SK-N-SH (cell line): ENCODE measurements at regions not wholly inside any gene's neighbourhood (a gene's known extent, or its start where the extent isn't known, plus 50 kb on each side); places are given as distances from the start of the nearest gene placed in this dataset.
"Not testable (repeated sequence)": the region's sequence is repeated elsewhere in the genome, so short reads cannot be mapped to it uniquely, and the experiment has no call there.

Source experiments
- CTCF ChIA-PET: fragments of 300-600, 350-600 bp; formaldehyde crosslinking; extraction: SDS; loops from one replicate; lab custom pipeline; 2021; lab: Yijun Ruan, JAX
- POLR2A ChIA-PET: fragments of 350-600 bp; sonication (Branson Sonifier 250); formaldehyde crosslinking; extraction: SDS; loops from one replicate; lab custom pipeline; 2020; ENCODE audit warnings: antibody characterized with exemption, inconsistent platforms; lab: Yijun Ruan, JAX
- DNase-seq: peaks from one replicate; pipeline ENCODE4 v3.0.0; 2012
- H2AFZ ChIP-seq: fragments of 200-600 bp; sonication (generic); 2 replicates; pipeline ENCODE4 v1.8.1; 2016; ENCODE audit warnings: antibody characterized with exemption, mild to moderate bottlenecking, low read depth
- H3F3A ChIP-seq: fragments of 200-600 bp; sonication (generic); replicated peaks from 2 replicates; pipeline ENCODE3; 2016; ENCODE audit warnings: antibody characterized with exemption, mild to moderate bottlenecking; ENCODE audit not compliant: insufficient read depth
- H3K27ac ChIP-seq, 2 experiments: fragments of 200-500 bp in 1 of 2; fragments of 200-600 bp in 1 of 2; sonication (Bioruptor generic) in 1 of 2; sonication (generic), shearing (Covaris generic) in 1 of 2; 2 replicates each; pipeline versions ENCODE4 v1.5.1 to v1.6.1; 2014 to 2016; ENCODE audit warnings: low read depth in 2 of 2, inconsistent platforms in 1 of 2, low read length in 1 of 2, mild to moderate bottlenecking in 1 of 2, mixed read lengths in 1 of 2
- H3K27me3 ChIP-seq: fragments of 200-600 bp; sonication (generic), shearing (Covaris generic); 2 replicates; pipeline ENCODE4 v1.6.1; 2016; ENCODE audit warnings: mixed run types; ENCODE audit not compliant: insufficient read depth
- H3K36me3 ChIP-seq, 2 experiments: fragments of 200-500 bp in 1 of 2; fragments of 200-600 bp in 1 of 2; sonication (Bioruptor generic) in 1 of 2; sonication (generic) in 1 of 2; replicated peaks in 1 of 2; 2 replicates each; pipeline versions ENCODE3 to v1.5.1; 2014 to 2016; ENCODE audit warnings: low read length in 1 of 2, mild to moderate bottlenecking in 1 of 2; ENCODE audit not compliant: insufficient read depth in 2 of 2, control insufficient read depth in 1 of 2
- H3K4me1 ChIP-seq, 2 experiments: fragments of 200-500 bp in 1 of 2; fragments of 200-600 bp in 1 of 2; sonication (Bioruptor generic) in 1 of 2; sonication (generic), shearing (Covaris generic) in 1 of 2; 2 replicates each; pipeline versions ENCODE4 v1.5.1 to v1.6.1; 2014 to 2016; ENCODE audit warnings: low read depth in 1 of 2, low read length in 1 of 2, mixed run types in 1 of 2; ENCODE audit not compliant: insufficient read depth in 2 of 2, control insufficient read depth in 1 of 2
- H3K4me2 ChIP-seq: fragments of 200-600 bp; sonication (generic), shearing (Covaris generic); 2 replicates; pipeline ENCODE4 v1.6.1; 2017; ENCODE audit warnings: mixed run types
- H3K4me3 ChIP-seq, 2 experiments: fragments of 200-500 bp in 1 of 2; fragments of 200-600 bp in 1 of 2; sonication (Bioruptor generic) in 1 of 2; sonication (generic), shearing (Covaris generic) in 1 of 2; 2 replicates each; pipeline versions ENCODE4 v1.5.1 to v1.8.1; 2014 to 2016; ENCODE audit warnings: low read depth in 2 of 2, inconsistent platforms in 1 of 2, low read length in 1 of 2, mild to moderate bottlenecking in 1 of 2, mixed read lengths in 1 of 2, moderate library complexity in 1 of 2
- H3K79me2 ChIP-seq: fragments of 200-600 bp; sonication (generic); 2 replicates; pipeline ENCODE4 v1.8.1; 2017; ENCODE audit warnings: mild to moderate bottlenecking; ENCODE audit not compliant: insufficient read depth
- H3K9ac ChIP-seq: fragments of 200-600 bp; sonication (generic); 2 replicates; pipeline ENCODE4 v1.6.1; 2017; ENCODE audit warnings: mixed run types
- H3K9me2 ChIP-seq: fragments of 200-600 bp; sonication (generic); 2 replicates; pipeline ENCODE4 v1.6.1; 2017; ENCODE audit warnings: mixed run types
- H3K9me3 ChIP-seq: fragments of 200-600 bp; sonication (generic); 2 replicates; pipeline ENCODE4 v1.6.1; 2017; ENCODE audit warnings: mixed run types, mild to moderate bottlenecking, moderate library complexity
- H4K20me1 ChIP-seq: fragments of 200-600 bp; sonication (generic); 2 replicates; pipeline ENCODE4 v1.6.1; 2017; ENCODE audit warnings: mild to moderate bottlenecking, mixed run types; ENCODE audit not compliant: insufficient read depth
- CHD2 ChIP-seq: fragments of 150-350 bp; IDR thresholded peaks from 2 replicates; pipeline ENCODE4 v1.6.1; 2018; ENCODE audit warnings: low read length; ENCODE audit not compliant: partially characterized antibody
- EP300 ChIP-seq, 2 experiments: IDR thresholded peaks; 2 replicates each; pipeline versions ENCODE4 v1.4.0 to v1.6.1; 2012; ENCODE audit warnings: borderline replicate concordance in 1 of 2, low read depth in 1 of 2, low read length in 1 of 2
- FOSL2 ChIP-seq: IDR thresholded peaks from 2 replicates; pipeline ENCODE4 v1.4.0; 2012; ENCODE audit warnings: low read depth, mild to moderate bottlenecking, moderate library complexity, borderline replicate concordance
- FOXJ3 ChIP-seq: sonication (generic); formaldehyde crosslinking; IDR thresholded peaks from 2 replicates; pipeline ENCODE4 v1.5.1; 2020; ENCODE audit warnings: mild to moderate bottlenecking, missing genetic modification reagents
- GABPA ChIP-seq: IDR thresholded peaks from 2 replicates; pipeline ENCODE4 v1.4.0; 2012; ENCODE audit warnings: low read depth, mild to moderate bottlenecking
- GATA2 ChIP-seq: sonication (generic); formaldehyde crosslinking; IDR thresholded peaks from 2 replicates; pipeline ENCODE4 v1.5.0; 2020; ENCODE audit warnings: mild to moderate bottlenecking, missing genetic modification reagents
- IRF3 ChIP-seq: fragments of 150-350 bp; IDR thresholded peaks from 2 replicates; pipeline ENCODE4 v1.6.1; 2016; ENCODE audit warnings: mild to moderate bottlenecking, low read depth, low read length
- JUND ChIP-seq: IDR thresholded peaks from 2 replicates; pipeline ENCODE4 v1.4.0; 2012
- MEF2A ChIP-seq: IDR thresholded peaks from 2 replicates; pipeline ENCODE4 v1.4.0; 2012; ENCODE audit warnings: low read depth, borderline replicate concordance
- RFX5 ChIP-seq: IDR thresholded peaks from 2 replicates; pipeline ENCODE4 v1.6.1; 2012; ENCODE audit warnings: mild to moderate bottlenecking, improper control_type of control experiment, low read length
- SIN3A ChIP-seq: IDR thresholded peaks from 2 replicates; pipeline ENCODE4 v1.6.1; 2012; ENCODE audit warnings: low read depth, mild to moderate bottlenecking, low read length, moderate library complexity, borderline replicate concordance
- SMC3 ChIP-seq: IDR thresholded peaks from 2 replicates; pipeline ENCODE4 v1.6.1; 2012; ENCODE audit warnings: low read depth, low read length, improper control_type of control experiment
- TAF1 ChIP-seq: IDR thresholded peaks from 2 replicates; pipeline ENCODE4 v1.6.1; 2012; ENCODE audit warnings: low read depth, mild to moderate bottlenecking, low read length, moderate library complexity, borderline replicate concordance
- TEAD4 ChIP-seq: IDR thresholded peaks from 2 replicates; pipeline ENCODE4 v1.4.0; 2012; ENCODE audit warnings: mild to moderate bottlenecking, borderline replicate concordance; ENCODE audit not compliant: insufficient read depth
- WGBS: methylation state at CpG from one replicate; pipeline ENCODE4 v1.1.6; 2017; ENCODE audit warnings: low lambda C conversion rate; 5-methylcytosine and 5-hydroxymethylcytosine counted together
- TF ChIP-seq, protein P1 (sequence below): IDR thresholded peaks from 2 replicates; pipeline ENCODE4 v1.4.0; 2012; ENCODE audit warnings: low read depth, borderline replicate concordance

- TF ChIP-seq, protein P1, sequence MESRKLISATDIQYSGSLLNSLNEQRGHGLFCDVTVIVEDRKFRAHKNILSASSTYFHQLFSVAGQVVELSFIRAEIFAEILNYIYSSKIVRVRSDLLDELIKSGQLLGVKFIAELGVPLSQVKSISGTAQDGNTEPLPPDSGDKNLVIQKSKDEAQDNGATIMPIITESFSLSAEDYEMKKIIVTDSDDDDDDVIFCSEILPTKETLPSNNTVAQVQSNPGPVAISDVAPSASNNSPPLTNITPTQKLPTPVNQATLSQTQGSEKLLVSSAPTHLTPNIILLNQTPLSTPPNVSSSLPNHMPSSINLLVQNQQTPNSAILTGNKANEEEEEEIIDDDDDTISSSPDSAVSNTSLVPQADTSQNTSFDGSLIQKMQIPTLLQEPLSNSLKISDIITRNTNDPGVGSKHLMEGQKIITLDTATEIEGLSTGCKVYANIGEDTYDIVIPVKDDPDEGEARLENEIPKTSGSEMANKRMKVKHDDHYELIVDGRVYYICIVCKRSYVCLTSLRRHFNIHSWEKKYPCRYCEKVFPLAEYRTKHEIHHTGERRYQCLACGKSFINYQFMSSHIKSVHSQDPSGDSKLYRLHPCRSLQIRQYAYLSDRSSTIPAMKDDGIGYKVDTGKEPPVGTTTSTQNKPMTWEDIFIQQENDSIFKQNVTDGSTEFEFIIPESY, result no peak
- no peak for TF ChIP-seq SIN3A
- no peak for TF ChIP-seq FOSL2
Observed at GRCh38 chr14:37826869-37827268, 231.4 kb downstream of the TTC6 start (continued).

DNA sequence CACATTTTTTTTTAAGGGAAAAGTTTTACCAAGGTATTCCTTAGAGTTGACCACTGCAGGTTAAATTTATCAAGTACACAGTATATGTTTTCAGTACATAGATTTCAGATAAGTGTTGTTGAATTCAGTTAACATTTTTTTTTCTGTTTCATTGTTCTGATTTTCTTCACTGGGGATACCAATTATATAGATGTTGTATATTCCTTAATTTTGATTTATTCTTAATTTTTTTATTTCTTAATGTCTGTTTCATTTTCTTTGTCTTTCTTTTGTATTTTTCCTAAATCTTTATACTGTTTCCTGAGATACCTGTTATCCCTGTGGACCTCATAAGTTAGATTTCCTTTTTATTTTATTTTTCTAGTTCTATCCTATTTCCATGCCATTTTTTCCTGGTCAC is 234.8 kb downstream of the TTC6 start:
- POLR2A ChIA-PET, result no interaction called here
- TF ChIP-seq MEF2A (no peak), IRF3 (no peak), TAF1 (no peak), RFX5 (no peak), GABPA (no peak), SMC3 (no peak), JUND (no peak), FOXJ3 (CRISPR knock-in tag) (no peak), EP300 (IDR thresholded peaks at IDR 0.05; ENCODE audit: borderline replicate concordance in 1 of 2, low read depth in 1 of 2, low read length in 1 of 2) (no peak)
- CTCF ChIA-PET, result no interaction called here

GRCh38 chr14:37834275-37834674 is 238.8 kb downstream of the TTC6 start:
- WGBS, result 0% methylated on average over 1 of the region's 1 CpG
- no peak overlapping the region for H3K4me2 ChIP-seq
- H3K79me2 ChIP-seq, result no peaks in the 10 kb centered on the region
- no peaks in the 10 kb centered on the region for H3K9me2 ChIP-seq
- ChIA-PET POLR2A (no interaction called here), CTCF (no interaction called here)
- H2AFZ ChIP-seq, result no peak overlapping the region
- no peaks in the 10 kb centered on the region for H3K4me1 ChIP-seq
- no peaks in the 10 kb centered on the region for H3K27me3 ChIP-seq
- DNase-seq, result no peak
- no peaks in the 10 kb centered on the region for H3K9me3 ChIP-seq
- no peak overlapping the region for H3K4me3 ChIP-seq
- no peak overlapping the region for H3K9ac ChIP-seq
- TF ChIP-seq FOSL2, result no peak
- no peak for TF ChIP-seq MEF2A
- TF ChIP-seq EP300 (IDR thresholded peaks at IDR 0.05; ENCODE audit: borderline replicate concordance in 1 of 2, low read depth in 1 of 2, low read length in 1 of 2), result no peak
- TF ChIP-seq GATA2 (CRISPR knock-in tag), result no peak
- no peak for TF ChIP-seq CHD2
- TF ChIP-seq SMC3, result no peak
- no peak for TF ChIP-seq TEAD4
- no peaks in the 10 kb centered on the region for H4K20me1 ChIP-seq
- no peak overlapping the region for H3K27ac ChIP-seq
- H3F3A ChIP-seq, result no peaks in the 10 kb centered on the region
- no peaks in the 10 kb centered on the region for H3K36me3 ChIP-seq

More for the DNA sequence above, 234.8 kb downstream of the TTC6 start:
- no peaks in the 10 kb centered on the region for H3K36me3 ChIP-seq
- H3K27ac ChIP-seq, result no peak overlapping the region
- no peaks in the 10 kb centered on the region for H3K4me1 ChIP-seq
- H3K27me3 ChIP-seq, result no peaks in the 10 kb centered on the region
- H3K4me2 ChIP-seq, result no peak overlapping the region
- H3K79me2 ChIP-seq, result no peaks in the 10 kb centered on the region
- H3K9me2 ChIP-seq, result no peaks in the 10 kb centered on the region
- H2AFZ ChIP-seq, result no peak overlapping the region
- no peaks in the 10 kb centered on the region for H3K9me3 ChIP-seq
- no peak overlapping the region for H3K9ac ChIP-seq
- no peak overlapping the region for H3K4me3 ChIP-seq
- H4K20me1 ChIP-seq, result no peaks in the 10 kb centered on the region
- H3F3A ChIP-seq, result no peaks in the 10 kb centered on the region
- DNase-seq, result no peak

GRCh38 chr14:37838778-37839177 is 243.3 kb downstream of the TTC6 start:
- CTCF ChIA-PET, POLR2A ChIA-PET, H3K9me2 ChIP-seq, H3K4me1 ChIP-seq, H4K20me1 ChIP-seq, H3K36me3 ChIP-seq, H3K27me3 ChIP-seq, H3F3A ChIP-seq, H3K9me3 ChIP-seq, H2AFZ ChIP-seq, H3K27ac ChIP-seq, H3K4me3 ChIP-seq, DNase-seq, H3K79me2 ChIP-seq, H3K4me2 ChIP-seq, H3K9ac ChIP-seq: not testable (repeated sequence)
- WGBS, result 10% methylated on average over 5 of the region's 5 CpGs
